ACHN (cell line): ENCODE measurements at regions not wholly inside any gene's neighbourhood (a gene's known extent, or its start where the extent isn't known, plus 50 kb on each side); places are given as distances from the start of the nearest gene placed in this dataset.

Experiments
- DNase-seq: peaks from one replicate; pipeline ENCODE4 v3.0.0-alpha.2; 2015
- in situ Hi-C: cut with HindIII; loops from 2 replicates; pipeline ENCODE4 v1.10.0; 2017; ENCODE audit warnings: low sequenced_read_pairs, low pct_ligation_motif_present, low pct_unique_long_range_greater_than_20kb

DNA sequence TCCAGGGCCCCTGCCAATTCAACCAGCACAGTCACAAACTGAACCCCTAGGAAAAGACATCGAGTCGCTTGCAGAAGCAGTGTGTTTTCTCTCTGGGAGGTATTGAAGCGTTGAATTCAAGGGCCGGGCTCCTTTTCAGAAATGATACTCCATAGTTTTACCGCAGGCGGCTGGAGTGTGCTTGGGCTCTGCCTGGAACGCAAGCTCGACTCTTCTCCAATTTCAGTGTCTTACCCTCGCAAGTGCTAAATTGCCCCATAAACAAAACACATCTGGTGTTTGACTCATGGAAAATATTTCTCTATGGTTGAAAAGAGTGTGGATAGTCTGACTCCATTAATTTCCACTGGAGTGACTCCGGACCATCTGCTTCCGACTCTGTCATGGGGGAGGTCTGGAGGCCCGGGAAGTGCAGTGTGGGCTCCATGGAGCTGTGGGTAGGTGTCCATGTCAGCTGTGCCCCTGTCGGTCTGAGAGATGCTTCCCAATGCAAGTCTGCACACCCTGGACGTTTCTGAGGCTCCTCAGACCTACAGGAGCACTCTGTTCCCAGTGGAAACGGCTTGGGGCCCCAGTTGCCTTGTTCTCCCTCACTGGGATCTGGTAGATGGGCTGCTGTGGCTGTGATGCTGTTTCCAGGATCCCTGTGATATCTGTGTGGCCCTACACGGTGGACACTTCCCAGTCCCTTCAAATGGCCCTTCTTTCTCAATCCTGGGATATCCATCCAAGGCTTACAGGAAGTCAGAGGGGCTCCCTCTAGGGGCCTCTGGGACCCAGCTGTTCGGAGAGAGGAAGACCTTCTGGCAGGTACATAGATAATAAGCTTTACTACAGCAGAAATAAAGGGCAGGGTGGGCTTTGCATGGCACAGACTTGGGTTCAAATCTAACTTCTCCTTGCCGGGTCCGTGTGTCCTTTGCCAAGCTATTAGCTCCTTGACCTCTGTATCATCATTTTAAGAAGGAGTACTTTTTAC, 119.8 kb upstream of the CDH13 start:
- DNase-seq = no peak
- in situ Hi-C loops = no loop called here

- in situ Hi-C loops = no loop called here
These were observed 121.9 kb upstream of the CDH13 start for GRCh38 chr16:82504836-82505235.

DNA sequence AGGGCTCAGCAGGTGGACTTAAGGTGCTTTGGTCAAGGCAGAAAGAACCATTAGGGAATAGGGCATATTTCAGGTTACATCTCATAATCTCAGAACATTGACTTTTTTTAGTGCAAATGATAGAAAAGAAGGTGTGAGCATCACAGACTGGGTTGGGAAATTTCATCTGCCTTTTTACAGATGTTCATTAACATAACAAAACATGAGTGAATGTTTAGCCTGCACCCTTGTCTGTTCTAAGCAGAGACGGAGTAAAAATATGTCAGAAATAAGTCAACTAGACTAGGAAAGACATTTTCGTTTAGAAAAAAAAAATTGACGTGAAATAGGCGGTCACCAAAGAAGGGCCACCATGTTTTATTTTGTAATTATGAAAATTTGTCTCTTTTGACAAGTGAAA, 127.5 kb upstream of the CDH13 start:
- no peak for DNase-seq
- in situ Hi-C loops = no loop called here

More at GRCh38 chr16:82504836-82505235, 121.9 kb upstream of the CDH13 start:
- DNase-seq = no peak

- DNase-seq = no peak
- in situ Hi-C loops = no loop called here
These were observed 129.6 kb upstream of the CDH13 start for GRCh38 chr16:82497139-82497538.

DNA sequence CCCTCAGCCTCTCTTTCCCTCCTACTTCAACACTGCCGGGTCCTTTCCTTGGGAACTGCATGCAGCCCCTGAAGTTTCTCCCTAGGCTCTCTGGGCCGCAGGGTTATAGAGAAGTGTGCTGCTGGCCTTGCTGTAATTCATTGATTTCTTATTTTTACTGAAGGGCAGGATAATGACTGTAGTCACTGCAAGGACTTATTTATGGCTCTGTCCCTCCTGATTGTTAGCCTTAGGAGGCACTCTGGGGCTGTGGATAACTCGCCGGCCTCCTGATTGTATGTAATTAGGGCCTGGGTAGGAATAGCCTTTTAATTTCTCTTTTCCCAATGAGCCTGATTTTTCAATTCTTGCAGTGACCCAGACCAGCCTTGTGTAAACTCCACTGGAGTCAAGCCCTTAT, 138.3 kb upstream of the CDH13 start:
- in situ Hi-C loops = no loop called here
- no peak for DNase-seq

GRCh38 chr16:82481455-82481854, 145.3 kb upstream of the CDH13 start:
- in situ Hi-C loops = no loop called here

GRCh38 chr16:82476786-82477185, 150.0 kb upstream of the CDH13 start:
- no peak for DNase-seq
- in situ Hi-C loops = no loop called here

More at GRCh38 chr16:82481455-82481854, 145.3 kb upstream of the CDH13 start:
- DNase-seq = no peak

DNA sequence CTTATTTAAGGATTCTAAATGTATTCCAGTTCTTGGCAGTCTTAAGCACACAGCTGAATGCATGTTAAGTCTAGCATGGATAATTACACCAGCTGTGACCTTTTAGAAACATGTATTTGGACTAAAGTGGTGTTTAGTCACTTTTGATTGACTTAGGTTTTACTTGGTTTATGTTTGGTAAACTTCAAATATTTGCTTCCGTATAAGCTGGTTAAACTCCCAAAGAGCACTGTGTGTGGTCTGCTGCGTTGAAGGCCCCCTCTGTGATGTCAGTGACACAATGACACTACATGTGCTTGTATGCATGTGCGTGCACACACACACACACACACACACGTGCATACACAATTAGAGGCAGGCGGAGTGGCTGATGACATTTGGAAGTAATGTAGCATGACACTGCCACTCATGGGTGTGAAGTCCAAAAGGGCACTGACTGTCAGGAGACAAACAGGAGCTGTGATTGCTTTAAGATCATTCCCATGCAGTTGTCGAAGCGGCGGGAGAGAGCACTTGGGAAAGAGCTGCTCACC, 156.1 kb upstream of the CDH13 start:
- no peak for DNase-seq
- in situ Hi-C loops = no loop called here

DNA sequence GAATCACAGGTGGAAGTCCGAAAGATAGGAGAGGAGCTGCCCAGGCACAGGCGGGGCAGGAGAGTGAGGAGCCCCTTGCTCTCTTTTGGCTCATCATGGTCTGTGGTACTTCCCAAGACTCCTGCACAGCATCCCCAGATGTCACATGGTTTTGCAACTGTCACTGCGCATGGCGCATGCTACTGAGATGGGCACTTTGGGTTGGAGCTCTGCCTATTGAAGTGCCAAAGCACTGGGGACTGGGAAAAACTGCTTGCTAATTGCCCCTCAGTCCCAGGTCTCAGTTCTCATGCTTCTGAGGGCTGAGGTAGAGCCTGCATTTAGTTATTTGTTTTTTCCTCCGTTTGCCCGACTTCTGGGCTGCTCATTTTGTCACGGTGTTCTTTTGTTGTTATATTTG, 156.8 kb upstream of the CDH13 start:
- in situ Hi-C loops = no loop called here
- no peak for DNase-seq

GRCh38 chr16:82464187-82464586, 162.6 kb upstream of the CDH13 start:
- in situ Hi-C loops = no loop called here
- DNase-seq = no peak

DNA sequence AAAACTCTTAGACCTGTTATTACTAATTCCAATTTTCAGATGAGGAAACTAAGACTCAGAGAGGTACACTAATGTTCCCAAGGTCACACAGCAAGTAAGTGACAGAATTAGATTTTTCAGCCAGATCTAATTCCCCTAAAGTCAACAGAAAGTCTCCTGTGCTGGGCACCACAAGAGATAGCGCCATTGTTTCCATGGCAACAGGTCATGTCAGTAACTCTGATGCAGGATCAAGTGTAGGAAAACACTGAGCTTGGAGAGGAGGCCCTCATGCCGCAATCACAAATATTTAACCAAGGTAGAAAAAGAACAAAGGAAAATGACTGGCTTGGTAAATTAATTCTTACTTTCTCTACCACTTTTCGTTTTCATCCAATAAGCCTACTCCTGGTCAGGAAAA, 166.0 kb upstream of the CDH13 start:
- in situ Hi-C loops = no loop called here
- no peak for DNase-seq

DNA sequence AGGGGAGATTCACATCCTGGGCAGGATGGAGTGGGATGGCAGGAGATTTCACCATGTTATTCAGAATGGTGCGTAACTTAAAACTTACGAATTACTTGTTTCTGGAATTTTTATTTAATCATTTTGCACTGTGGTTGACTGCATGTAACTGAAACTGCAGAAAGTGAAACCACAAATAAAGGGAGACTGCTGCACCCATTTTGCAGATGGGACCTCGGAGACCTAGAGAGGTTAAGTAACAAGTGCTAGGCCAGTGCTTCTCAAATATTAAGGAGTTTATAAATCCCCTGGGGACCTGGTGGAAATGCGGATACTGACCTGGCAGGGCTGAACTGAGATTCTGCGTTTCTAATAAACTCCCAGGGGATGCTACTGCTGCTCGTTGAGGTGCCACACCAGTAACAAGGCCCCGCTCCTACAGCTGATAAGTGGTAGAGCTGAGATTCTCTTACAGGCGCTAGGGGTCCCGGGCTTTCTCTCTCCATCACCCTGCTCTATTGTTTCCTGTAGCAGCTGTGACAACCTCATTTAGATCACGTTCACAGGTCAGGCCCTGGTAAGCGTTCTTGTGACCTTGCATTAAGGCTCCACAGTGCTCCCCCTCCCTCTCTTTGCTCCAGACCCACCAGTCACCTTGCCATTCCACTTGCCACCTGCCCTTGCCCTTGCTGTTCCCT, 167.1 kb upstream of the CDH13 start:
- DNase-seq = no peak
- in situ Hi-C loops = no loop called here

GRCh38 chr16:82456683-82457082, 170.1 kb upstream of the CDH13 start:
- in situ Hi-C loops = no loop called here
- DNase-seq = peak; percentile 67

DNA sequence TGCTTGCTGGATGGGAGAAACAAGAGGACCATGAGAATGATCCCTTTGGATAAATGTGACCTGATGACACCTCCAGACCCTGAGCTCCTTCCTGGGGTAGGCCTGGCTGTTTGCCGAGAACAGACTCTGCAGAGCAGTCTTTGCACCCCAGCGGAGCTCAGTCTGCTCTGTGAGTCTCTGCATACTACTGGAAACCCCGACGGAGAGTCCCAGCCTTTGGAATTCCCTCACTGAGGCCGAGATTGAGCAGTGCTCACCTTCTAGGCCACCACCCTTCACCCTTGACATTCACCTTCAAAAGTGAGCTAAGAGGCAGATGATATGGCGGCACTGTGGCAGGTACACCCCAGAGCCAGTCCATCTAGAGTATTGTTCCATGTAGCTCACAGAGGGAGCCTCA, 172.2 kb upstream of the CDH13 start:
- in situ Hi-C loops = no loop called here
- DNase-seq = no peak

DNA sequence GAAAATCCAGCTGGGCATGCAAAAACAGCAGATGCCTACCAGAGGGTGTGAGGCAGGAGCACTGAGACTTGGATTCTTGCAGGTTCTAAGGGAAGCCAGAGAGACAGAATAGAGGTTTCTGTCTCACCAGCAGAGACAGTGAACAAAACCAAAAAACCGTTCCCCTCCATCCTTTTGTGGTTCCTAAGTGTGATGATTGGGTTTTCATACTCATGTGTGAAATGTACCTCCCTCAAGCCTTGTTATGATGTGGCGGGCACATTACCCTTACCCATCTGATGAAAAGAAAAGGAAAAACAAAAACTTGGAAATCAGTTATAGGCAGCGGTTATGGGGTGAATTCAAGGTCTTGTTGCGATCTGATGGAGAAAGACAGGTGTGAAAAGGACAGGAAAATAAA, 172.6 kb upstream of the CDH13 start:
- in situ Hi-C loops = no loop called here
- DNase-seq = no peak

GRCh38 chr16:82452004-82452756, 174.6 kb upstream of the CDH13 start:
- in situ Hi-C loops = no loop called here
- DNase-seq = no peak

GRCh38 chr16:82451449-82451848, 175.3 kb upstream of the CDH13 start:
- in situ Hi-C loops = no loop called here

GRCh38 chr16:82440336-82440735, 186.4 kb upstream of the CDH13 start:
- no peak for DNase-seq
- in situ Hi-C loops = no loop called here

More at GRCh38 chr16:82451449-82451848, 175.3 kb upstream of the CDH13 start:
- no peak for DNase-seq
